Uterus (tissue), 3 donors: ENCODE measurements at regions not wholly inside any gene's neighbourhood (a gene's known extent, or its start where the extent isn't known, plus 50 kb on each side); places are given as distances from the start of the nearest gene placed in this dataset.
A peak's percentile ranks its signal among the peaks of the same experiment; 100 is the strongest.

ENCODE experiments used
- DNase-seq, 2 donors: peaks; one replicate each; pipeline ENCODE4 v3.0.0-alpha.2; 2019 to 2020
- H3K27ac ChIP-seq, 2 donors: fragments of 200-600 bp; sonication (generic); 1 replicate in 1 of 2; 2 replicates in 1 of 2; pipeline ENCODE4 v1.5.1; 2016 to 2018
- H3K27me3 ChIP-seq, 2 donors: fragments of 200-600 bp; sonication (generic); one replicate each; pipeline ENCODE4 v1.5.1; 2018 to 2019; ENCODE audit warnings: control low read depth in 1 of 2
- H3K36me3 ChIP-seq, 2 donors: fragments of 200-600 bp; sonication (generic); one replicate each; pipeline ENCODE4 v1.5.1; 2019; ENCODE audit warnings: control low read depth in 1 of 2
- H3K4me1 ChIP-seq, 2 donors: fragments of 200-600 bp; sonication (generic); one replicate each; pipeline ENCODE4 v1.5.1; 2018 to 2019; ENCODE audit warnings: control low read depth in 1 of 2
- H3K4me3 ChIP-seq, 2 donors: fragments of 200-600 bp; sonication (generic); 1 replicate in 1 of 2; 2 replicates in 1 of 2; pipeline ENCODE4 v1.5.1; 2018 to 2019; ENCODE audit warnings: mild to moderate bottlenecking in 1 of 2
- H3K9me3 ChIP-seq, 2 donors: fragments of 200-600 bp; sonication (generic); one replicate each; pipeline ENCODE4 v1.5.1; 2019; ENCODE audit warnings: control low read depth in 1 of 2
- CTCF ChIP-seq, 4 experiments: fragments of 200-600 bp in 2 of 4; fragments of 450-650 bp in 2 of 4; sonication (generic) in 2 of 4; IDR thresholded peaks; one replicate each; pipeline ENCODE4 v1.5.1; 2016 to 2019; ENCODE audit warnings: antibody characterized with exemption in 4 of 4, mild to moderate bottlenecking in 2 of 4, moderate library complexity in 1 of 4
- POLR2A ChIP-seq, 2 donors: fragments of 450-650 bp; IDR thresholded peaks; one replicate each; pipeline ENCODE4 v1.6.1; 2016; ENCODE audit warnings: antibody characterized with exemption in 2 of 2, mild to moderate bottlenecking in 1 of 2, moderate library complexity in 1 of 2
- intact Hi-C: fragments of 100-400 bp; cut with DNase I; formaldehyde crosslinking; loops from one replicate; pipeline ENCODE4 v1.15.1; 2023; ENCODE audit warnings: low total_unique reads
- donor health status: DM: yes; HTN: yes; CAD: no.

GRCh38 chr9:129264388-129264787 lies 86.3 kb upstream of the IER5L start:
- Histone ChIP-seq H3K27me3 (no peaks in the 10 kb centered on the region), H3K4me3 (no peak overlapping the region), H3K4me1 (no peaks in the 10 kb centered on the region), H3K36me3 (no peaks in the 10 kb centered on the region), H3K27ac (no peak overlapping the region), H3K9me3 (no peaks in the 10 kb centered on the region)
- intact Hi-C loops, result no loop called here
- TF ChIP-seq CTCF (IDR thresholded peaks at IDR 0.05), result no peak
- TF ChIP-seq POLR2A (IDR thresholded peaks at IDR 0.05), result no peak
- DNase-seq, result no peak

DNA sequence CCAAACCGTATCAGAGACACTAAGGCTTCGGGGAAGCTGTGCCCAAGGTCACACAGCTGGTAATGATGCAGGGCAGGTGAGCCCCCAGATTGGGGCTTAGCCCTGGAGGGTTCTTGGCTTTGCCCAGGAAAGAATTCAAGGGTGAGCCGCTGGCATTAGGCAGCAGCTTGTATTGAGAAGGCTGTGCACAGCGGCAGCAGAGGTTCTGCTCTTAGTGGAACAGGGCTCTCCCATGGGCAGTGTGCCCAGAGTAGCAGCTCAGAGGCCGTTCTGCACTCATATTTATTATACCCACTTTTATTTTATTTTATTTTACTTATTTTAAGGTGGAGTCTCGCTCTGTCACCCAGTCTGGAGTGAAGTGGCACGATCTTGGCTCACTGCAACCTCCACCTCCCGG lies 85.8 kb upstream of the IER5L start:
- TF ChIP-seq CTCF (IDR thresholded peaks at IDR 0.05), result no peak
- no peak for TF ChIP-seq POLR2A (IDR thresholded peaks at IDR 0.05)
- no peaks in the 10 kb centered on the region for H3K27me3 ChIP-seq
- no peak overlapping the region for H3K4me3 ChIP-seq
- intact Hi-C loops, result no loop called here
- H3K4me1 ChIP-seq, result no peaks in the 10 kb centered on the region
- no peak for DNase-seq
- H3K36me3 ChIP-seq, result no peaks in the 10 kb centered on the region
- H3K27ac ChIP-seq, result no peak overlapping the region
- H3K9me3 ChIP-seq, result no peaks in the 10 kb centered on the region

DNA sequence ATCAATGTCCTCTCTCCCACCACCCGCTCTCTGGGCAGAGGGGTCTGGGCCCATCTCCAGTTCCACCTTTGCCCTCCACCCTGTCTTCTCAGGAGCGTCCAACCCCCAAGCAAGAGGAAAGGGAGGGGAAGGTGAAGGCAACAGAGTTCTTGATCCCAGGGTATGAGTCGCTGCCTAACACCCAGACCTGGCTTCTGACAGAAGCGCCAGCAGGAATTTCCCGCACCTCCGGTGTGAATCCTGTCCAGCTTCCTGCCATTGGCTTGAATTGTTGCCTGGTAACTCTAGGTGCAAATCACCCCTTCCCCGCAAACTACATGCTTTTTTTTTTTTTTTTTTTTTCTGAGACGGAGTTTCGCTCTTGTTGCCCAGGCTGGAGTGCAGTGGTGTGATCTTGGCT lies 84.2 kb upstream of the IER5L start:
- H3K9me3 ChIP-seq, result no peaks in the 10 kb centered on the region
- no peak for TF ChIP-seq CTCF (IDR thresholded peaks at IDR 0.05)
- H3K27ac ChIP-seq, result peak overlapping the region; percentile 60 to 84
- no peaks in the 10 kb centered on the region for H3K4me1 ChIP-seq
- intact Hi-C loops, result no loop called here
- H3K36me3 ChIP-seq, result no peaks in the 10 kb centered on the region
- H3K4me3 ChIP-seq, result no peak overlapping the region
- no peaks in the 10 kb centered on the region for H3K27me3 ChIP-seq
- no peak for DNase-seq

GRCh38 chr9:129259375-129259774 lies 81.3 kb upstream of the IER5L start:
- H3K4me3 ChIP-seq, result no peak overlapping the region
- H3K27me3 ChIP-seq, result no peaks in the 10 kb centered on the region
- intact Hi-C loops, result no loop called here
- no peaks in the 10 kb centered on the region for H3K4me1 ChIP-seq
- no peak for TF ChIP-seq POLR2A (IDR thresholded peaks at IDR 0.05)
- TF ChIP-seq CTCF (IDR thresholded peaks at IDR 0.05), result no peak
- DNase-seq, result no peak
- no peaks in the 10 kb centered on the region for H3K9me3 ChIP-seq
- H3K36me3 ChIP-seq, result no peaks in the 10 kb centered on the region
- no peak overlapping the region for H3K27ac ChIP-seq

- no peaks in the 10 kb centered on the region for H3K36me3 ChIP-seq
- peak overlapping the region; percentile 17 to 25 for H3K4me3 ChIP-seq
Measured at GRCh38 chr9:129258823-129259301, 80.8 kb upstream of the IER5L start.

More at GRCh38 chr9:129258823-129259301, 80.8 kb upstream of the IER5L start:
- intact Hi-C loops, result no loop called here
- TF ChIP-seq POLR2A (IDR thresholded peaks at IDR 0.05) (no peak), CTCF (IDR thresholded peaks at IDR 0.05) (no peak)
- Histone ChIP-seq H3K27ac (no peak overlapping the region), H3K4me1 (no peaks in the 10 kb centered on the region), H3K27me3 (no peaks in the 10 kb centered on the region), H3K9me3 (no peaks in the 10 kb centered on the region)
- DNase-seq, result peak in 1 of 2 donors; percentile 56
